ENCODE measurements at regions not wholly inside any gene's neighbourhood (a gene's known extent, or its start where the extent isn't known, plus 50 kb on each side); places are given as distances from the start of the nearest gene placed in this dataset.

DNA sequence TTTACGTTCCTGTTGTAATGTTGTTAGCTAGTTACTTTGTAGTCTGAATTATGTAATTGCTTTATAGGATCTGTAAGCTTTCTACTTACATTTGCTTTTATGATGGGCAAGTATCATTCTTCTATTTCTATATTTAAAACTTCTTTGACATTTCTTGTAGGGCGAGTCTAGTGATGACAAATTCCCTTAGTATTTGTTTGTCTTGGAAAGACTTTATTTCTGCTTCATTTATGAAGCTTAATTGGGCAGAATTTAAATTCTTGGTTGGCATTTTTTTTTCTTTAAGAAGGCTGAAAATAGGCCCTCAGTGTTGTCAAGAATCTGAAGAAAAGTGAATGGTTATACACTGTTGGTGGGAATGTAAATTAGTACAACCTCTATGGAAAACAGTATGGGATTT is 506.3 kb downstream of the TENT5A start:
- TF ChIP-seq GATA2 (IDR thresholded peaks at IDR 0.05; ENCODE audit: low read depth, low read length) (no peak), GATA3 (IDR thresholded peaks at IDR 0.05; ENCODE audit: low read depth, low read length) (no peak)
